B cell (primary cell): ENCODE measurements at regions not wholly inside any gene's neighbourhood (a gene's known extent, or its start where the extent isn't known, plus 50 kb on each side); places are given as distances from the start of the nearest gene placed in this dataset.

Experiments used
- ATAC-seq: fragments of 200-7000 bp; cut with Tn5 transposase; one replicate; pipeline ENCODE4 v1.10.0; 2021; ENCODE audit warnings: low read depth, mild to moderate bottlenecking, moderate number of reproducible peaks, moderate library complexity
- CTCF ChIA-PET: fragments of 350-600 bp; sonication (Branson Sonifier 250); formaldehyde crosslinking; loops from one replicate; lab custom pipeline; 2021; ENCODE audit warnings: antibody characterized with exemption, inconsistent platforms; lab: Charles Lee
- POLR2A ChIA-PET: fragments of 350-600 bp; sonication (Branson Sonifier 250); formaldehyde crosslinking; loops from one replicate; lab custom pipeline; 2021; ENCODE audit warnings: antibody characterized with exemption; lab: Charles Lee
- DNase-seq: peaks from one replicate; pipeline ENCODE4 v3.0.0; 2013
- H2AFZ ChIP-seq: 2 replicates; pipeline ENCODE4 v1.6.1; 2012; ENCODE audit warnings: mild to moderate bottlenecking, low read depth, low read length; ENCODE audit not compliant: insufficient read depth, poor library complexity, severe bottlenecking
- H3K27ac ChIP-seq, 2 donors: 1 replicate in 1 of 2; 2 replicates in 1 of 2; pipeline ENCODE4 v1.5.1; 2012 to 2013; ENCODE audit warnings: low read length in 2 of 2, mild to moderate bottlenecking in 2 of 2, moderate library complexity in 1 of 2
- H3K27me3 ChIP-seq, 4 experiments: fragments of 200-600 bp in 1 of 4; sonication (generic) in 1 of 4; replicated peaks in 1 of 4; 1 replicate in 2 of 4; 2 replicates in 2 of 4; pipeline versions ENCODE4 v1.6.1 to v1.7.0; 2013 to 2016; ENCODE audit warnings: low read length in 3 of 4, mild to moderate bottlenecking in 2 of 4, mixed read lengths in 1 of 4, moderate library complexity in 1 of 4; ENCODE audit not compliant: insufficient read depth in 4 of 4, control insufficient read depth in 3 of 4; ENCODE audit errors: control extremely low read depth in 1 of 4
- H3K36me3 ChIP-seq, 2 experiments: replicated peaks in 1 of 2; 1 replicate in 1 of 2; 2 replicates in 1 of 2; pipeline versions ENCODE4 v1.6.1 to v1.7.1; 2013; ENCODE audit warnings: low read length in 1 of 2; ENCODE audit not compliant: insufficient read depth in 2 of 2, control insufficient read depth in 1 of 2; ENCODE audit errors: control extremely low read depth in 1 of 2, extremely low read depth in 1 of 2
- H3K4me1 ChIP-seq, 2 donors: fragments of 200-600 bp in 1 of 2; sonication (generic) in 1 of 2; 1 replicate in 1 of 2; 2 replicates in 1 of 2; pipeline versions ENCODE4 v1.5.1 to v1.6.1; 2013 to 2017; ENCODE audit warnings: low read length in 2 of 2; ENCODE audit not compliant: control insufficient read depth in 2 of 2, insufficient read depth in 2 of 2
- H3K4me2 ChIP-seq: replicated peaks from 2 replicates; pipeline ENCODE3; 2012; ENCODE audit warnings: mild to moderate bottlenecking, low read depth, low read length; ENCODE audit not compliant: poor library complexity, severe bottlenecking
- H3K4me3 ChIP-seq, 5 experiments: fragments of 200-600 bp in 1 of 5; sonication (generic) in 1 of 5; 1 replicate in 3 of 5; 2 replicates in 2 of 5; pipeline versions ENCODE4 v1.5.1 to v1.7.0; 2011 to 2016; ENCODE audit warnings: low read length in 4 of 5, mild to moderate bottlenecking in 4 of 5, low read depth in 2 of 5, control low read depth in 1 of 5, moderate library complexity in 1 of 5; ENCODE audit not compliant: insufficient read depth in 1 of 5; ENCODE audit errors: control extremely low read depth in 1 of 5, extremely low read depth in 1 of 5
- H3K79me2 ChIP-seq: fragments of 200-600 bp; sonication (generic); one replicate; pipeline ENCODE4 v1.6.0; 2016; ENCODE audit warnings: low read length; ENCODE audit not compliant: control insufficient read depth, insufficient read depth
- H3K9ac ChIP-seq: fragments of 200-600 bp; sonication (generic); 2 replicates; pipeline ENCODE4 v1.6.1; 2017; ENCODE audit warnings: mild to moderate bottlenecking, low read length, moderate library complexity
- H3K9me3 ChIP-seq, 3 donors: one replicate each; pipeline versions ENCODE4 v1.6.1 to v1.7.1; 2013; ENCODE audit warnings: low read length in 2 of 3; ENCODE audit not compliant: control insufficient read depth in 2 of 3, insufficient read depth in 1 of 3; ENCODE audit errors: control extremely low read depth in 1 of 3
- H4K20me1 ChIP-seq: 2 replicates; pipeline ENCODE4 v1.6.0; 2012; ENCODE audit warnings: mild to moderate bottlenecking, low read length; ENCODE audit not compliant: insufficient read depth, control insufficient read depth, poor library complexity, severe bottlenecking
- H3K27ac Mint-ChIP-seq: one replicate; pipeline ENCODE4 v1.8.0; 2021; ENCODE audit warnings: mixed read lengths
- H3K27me3 Mint-ChIP-seq: one replicate; pipeline ENCODE4 v1.8.0; 2021; ENCODE audit warnings: mixed read lengths
- H3K4me1 Mint-ChIP-seq: one replicate; pipeline ENCODE4 v1.8.0; 2021; ENCODE audit warnings: mixed read lengths
- H3K4me3 Mint-ChIP-seq: one replicate; pipeline ENCODE4 v1.8.0; 2021; ENCODE audit warnings: mixed read lengths
- H3K9me3 Mint-ChIP-seq: one replicate; pipeline ENCODE4 v1.8.0; 2022; ENCODE audit warnings: mixed read lengths; ENCODE audit not compliant: insufficient read depth
- EZH2 ChIP-seq: IDR thresholded peaks from 2 replicates; pipeline ENCODE4 v1.6.1; 2012; ENCODE audit warnings: borderline replicate concordance, low read depth, mild to moderate bottlenecking, moderate library complexity, low read length; ENCODE audit not compliant: insufficient read depth, poor library complexity, severe bottlenecking
- WGBS: methylation state at CpG from one replicate; pipeline ENCODE4 v1.1.5; 2013; ENCODE audit warnings: missing lambda C conversion rate; ENCODE audit not compliant: insufficient coverage; 5-methylcytosine and 5-hydroxymethylcytosine counted together
- intact Hi-C: fragments of 100-400 bp; cut with micrococcal nuclease; formaldehyde crosslinking; loops from one replicate; pipeline ENCODE4 v1.10.0; 2022
- TF ChIP-seq, protein P1 (sequence below): fragments of 200-600 bp; IDR thresholded peaks from one replicate; pipeline ENCODE4 v1.8.0; 2022; ENCODE audit warnings: antibody characterized with exemption, mild to moderate bottlenecking

DNA sequence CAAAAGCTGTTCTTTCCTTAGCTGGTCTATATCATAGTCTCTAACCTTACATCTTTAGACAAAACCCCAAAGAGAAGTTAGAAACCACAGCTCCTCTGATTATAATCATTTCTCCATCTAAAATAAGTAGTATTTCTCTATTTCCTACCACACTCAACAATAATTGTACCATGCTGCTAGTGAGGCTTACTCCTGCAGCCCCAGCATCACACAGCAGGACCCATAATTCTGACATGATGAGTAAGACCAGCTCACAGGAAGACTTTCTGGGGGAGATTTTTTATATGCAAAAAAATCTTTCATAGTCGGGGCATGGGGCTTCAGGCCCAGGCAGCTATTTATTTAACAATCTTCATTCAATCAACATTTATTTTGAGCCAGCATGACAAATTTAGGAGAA, 441.6 kb downstream of the DYNC2H1 start:
- DNase-seq (no peak), ATAC-seq (no peak)
- Histone ChIP-seq H3K79me2 (no peaks in the 10 kb centered on the region), H4K20me1 (no peaks in the 10 kb centered on the region), H3K36me3 (no peaks in the 10 kb centered on the region), H3K4me2 (no peak overlapping the region), H3K27ac (no peak overlapping the region), H3K4me1 (no peaks in the 10 kb centered on the region), H3K4me3 (no peak overlapping the region), H3K9me3 (no peaks in the 10 kb centered on the region), H2AFZ (no peak overlapping the region), H3K27me3 (no peaks in the 10 kb centered on the region), H3K9ac (no peak overlapping the region)
- intact Hi-C loops, result no loop called here
- ChIA-PET POLR2A (no interaction called here), CTCF (no interaction called here)
- H3K9me3 Mint-ChIP-seq, result no peaks in the 10 kb centered on the region
- WGBS, result no CpG with 5 or more reads among the region's 1 CpG
- H3K27ac Mint-ChIP-seq, result no peak overlapping the region
- H3K4me3 Mint-ChIP-seq, result no peak overlapping the region
- no peaks in the 10 kb centered on the region for H3K27me3 Mint-ChIP-seq
- no peak for TF ChIP-seq EZH2
- TF ChIP-seq, protein P1, sequence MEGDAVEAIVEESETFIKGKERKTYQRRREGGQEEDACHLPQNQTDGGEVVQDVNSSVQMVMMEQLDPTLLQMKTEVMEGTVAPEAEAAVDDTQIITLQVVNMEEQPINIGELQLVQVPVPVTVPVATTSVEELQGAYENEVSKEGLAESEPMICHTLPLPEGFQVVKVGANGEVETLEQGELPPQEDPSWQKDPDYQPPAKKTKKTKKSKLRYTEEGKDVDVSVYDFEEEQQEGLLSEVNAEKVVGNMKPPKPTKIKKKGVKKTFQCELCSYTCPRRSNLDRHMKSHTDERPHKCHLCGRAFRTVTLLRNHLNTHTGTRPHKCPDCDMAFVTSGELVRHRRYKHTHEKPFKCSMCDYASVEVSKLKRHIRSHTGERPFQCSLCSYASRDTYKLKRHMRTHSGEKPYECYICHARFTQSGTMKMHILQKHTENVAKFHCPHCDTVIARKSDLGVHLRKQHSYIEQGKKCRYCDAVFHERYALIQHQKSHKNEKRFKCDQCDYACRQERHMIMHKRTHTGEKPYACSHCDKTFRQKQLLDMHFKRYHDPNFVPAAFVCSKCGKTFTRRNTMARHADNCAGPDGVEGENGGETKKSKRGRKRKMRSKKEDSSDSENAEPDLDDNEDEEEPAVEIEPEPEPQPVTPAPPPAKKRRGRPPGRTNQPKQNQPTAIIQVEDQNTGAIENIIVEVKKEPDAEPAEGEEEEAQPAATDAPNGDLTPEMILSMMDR, result no peak
- no peaks in the 10 kb centered on the region for H3K4me1 Mint-ChIP-seq

DNA sequence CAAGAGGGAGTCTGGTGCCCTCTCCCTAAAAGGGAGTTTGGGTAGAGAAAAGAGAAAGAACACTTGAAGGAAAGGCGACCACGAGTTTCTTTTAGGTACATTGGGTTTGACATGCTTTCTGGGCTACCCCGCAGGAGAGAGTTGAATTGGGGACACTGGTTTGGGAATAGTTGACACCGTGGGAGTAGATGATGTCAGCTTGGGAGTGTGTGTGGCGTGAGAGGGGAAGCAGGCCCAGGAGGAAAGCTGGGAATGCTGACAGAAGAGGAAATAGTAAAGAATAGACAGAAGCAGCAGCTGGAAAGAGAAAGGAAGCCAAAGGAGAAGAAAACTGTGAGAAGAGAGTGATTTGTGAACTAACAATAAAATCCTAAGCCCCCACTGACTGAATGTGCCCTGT, 442.9 kb downstream of the DYNC2H1 start:
- DNase-seq (no peak), ATAC-seq (no peak)
- H3K27me3 ChIP-seq, result no peaks in the 10 kb centered on the region
- no peak overlapping the region for H2AFZ ChIP-seq
- no peak overlapping the region for H3K27ac Mint-ChIP-seq
- intact Hi-C loops, result no loop called here
- no peaks in the 10 kb centered on the region for H3K4me1 ChIP-seq
- no peaks in the 10 kb centered on the region for H4K20me1 ChIP-seq
- H3K4me3 Mint-ChIP-seq, result no peak overlapping the region
- TF ChIP-seq EZH2, result no peak
- TF ChIP-seq, protein P1, result no peak
- WGBS, result 80% methylated on average over 5 of the region's 5 CpGs
- H3K9ac ChIP-seq, result no peak overlapping the region
- no peaks in the 10 kb centered on the region for H3K79me2 ChIP-seq
- H3K36me3 ChIP-seq, result no peaks in the 10 kb centered on the region
- ChIA-PET POLR2A (no interaction called here), CTCF (no interaction called here)
- H3K4me2 ChIP-seq, result no peak overlapping the region
- H3K9me3 Mint-ChIP-seq, result no peaks in the 10 kb centered on the region
- H3K27me3 Mint-ChIP-seq, result no peaks in the 10 kb centered on the region
- no peak overlapping the region for H3K27ac ChIP-seq
- H3K4me1 Mint-ChIP-seq, result no peaks in the 10 kb centered on the region
- no peaks in the 10 kb centered on the region for H3K9me3 ChIP-seq
- H3K4me3 ChIP-seq, result no peak overlapping the region
